GM23248 (cell line): ENCODE measurements at regions not wholly inside any gene's neighbourhood (a gene's known extent, or its start where the extent isn't known, plus 50 kb on each side); places are given as distances from the start of the nearest gene placed in this dataset.

Experiments
- EZH2 ChIP-seq: fragments of 200-600 bp; sonication (generic); IDR thresholded peaks from 2 replicates; pipeline ENCODE4 v1.6.1; 2018; ENCODE audit warnings: antibody characterized with exemption, mild to moderate bottlenecking; ENCODE audit not compliant: insufficient read depth, poor library complexity, severe bottlenecking
- EZH2phosphoT487 ChIP-seq: fragments of 200-600 bp; sonication (generic); IDR thresholded peaks from 2 replicates; pipeline ENCODE4 v1.6.1; 2018; ENCODE audit warnings: antibody characterized with exemption, moderate library complexity, mild to moderate bottlenecking, low read depth; ENCODE audit not compliant: insufficient read depth

GRCh38 chr1:2943686-2944260, 77.5 kb upstream of the ACTRT2 start:
- TF ChIP-seq EZH2phosphoT487 (no peak), EZH2 (no peak)
